ENCODE measurements at regions not wholly inside any gene's neighbourhood (a gene's known extent, or its start where the extent isn't known, plus 50 kb on each side); places are given as distances from the start of the nearest gene placed in this dataset.

DNA sequence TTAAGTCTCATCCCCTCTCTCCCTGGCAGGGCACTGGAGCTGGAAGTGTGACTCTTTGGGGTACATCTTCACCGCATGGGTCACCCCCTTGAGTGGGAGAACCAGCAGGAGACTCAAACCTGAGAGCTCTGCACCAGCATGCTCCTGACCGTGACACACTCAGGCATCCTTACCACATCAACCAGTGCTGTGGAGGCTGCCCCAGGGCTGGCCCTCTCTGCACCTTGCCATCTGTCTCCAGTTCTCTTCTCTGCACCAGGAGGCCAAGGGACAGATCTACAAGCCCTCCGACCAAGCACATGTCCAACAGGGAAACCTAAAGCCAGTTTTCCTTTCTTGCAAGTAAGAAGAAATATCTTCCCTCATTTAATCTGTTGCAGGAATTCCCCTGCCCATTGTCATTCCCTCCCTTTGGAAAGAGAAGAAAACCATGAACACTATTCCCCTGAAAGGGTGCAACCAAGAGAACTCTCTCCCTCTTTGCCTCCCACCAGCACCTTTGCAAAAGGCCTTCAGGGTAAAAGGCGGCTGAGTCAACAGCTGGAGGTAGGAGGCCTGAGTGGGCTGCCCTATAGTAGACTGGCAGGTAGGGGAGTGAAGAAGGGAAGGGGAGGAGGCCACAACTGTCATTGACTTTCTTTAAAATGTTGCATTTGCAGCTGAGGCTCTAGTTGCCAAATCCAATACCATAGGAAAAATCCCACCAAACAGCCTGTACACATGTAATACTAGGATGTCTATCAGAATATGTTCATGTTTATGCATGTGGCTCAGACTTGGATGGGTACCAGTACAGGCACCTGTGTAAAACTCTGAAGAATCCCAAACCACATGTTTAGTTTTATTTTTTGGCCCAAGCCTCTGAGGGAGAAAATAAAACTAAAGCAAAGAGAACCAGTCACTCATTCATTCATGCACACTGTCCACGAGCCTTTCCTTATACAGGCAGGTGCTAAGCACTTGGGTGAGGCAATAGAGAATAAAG lies 117.0 kb downstream of the WT1 start:
- TF ChIP-seq, protein P1, sequence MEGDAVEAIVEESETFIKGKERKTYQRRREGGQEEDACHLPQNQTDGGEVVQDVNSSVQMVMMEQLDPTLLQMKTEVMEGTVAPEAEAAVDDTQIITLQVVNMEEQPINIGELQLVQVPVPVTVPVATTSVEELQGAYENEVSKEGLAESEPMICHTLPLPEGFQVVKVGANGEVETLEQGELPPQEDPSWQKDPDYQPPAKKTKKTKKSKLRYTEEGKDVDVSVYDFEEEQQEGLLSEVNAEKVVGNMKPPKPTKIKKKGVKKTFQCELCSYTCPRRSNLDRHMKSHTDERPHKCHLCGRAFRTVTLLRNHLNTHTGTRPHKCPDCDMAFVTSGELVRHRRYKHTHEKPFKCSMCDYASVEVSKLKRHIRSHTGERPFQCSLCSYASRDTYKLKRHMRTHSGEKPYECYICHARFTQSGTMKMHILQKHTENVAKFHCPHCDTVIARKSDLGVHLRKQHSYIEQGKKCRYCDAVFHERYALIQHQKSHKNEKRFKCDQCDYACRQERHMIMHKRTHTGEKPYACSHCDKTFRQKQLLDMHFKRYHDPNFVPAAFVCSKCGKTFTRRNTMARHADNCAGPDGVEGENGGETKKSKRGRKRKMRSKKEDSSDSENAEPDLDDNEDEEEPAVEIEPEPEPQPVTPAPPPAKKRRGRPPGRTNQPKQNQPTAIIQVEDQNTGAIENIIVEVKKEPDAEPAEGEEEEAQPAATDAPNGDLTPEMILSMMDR (IDR thresholded peaks at IDR 0.05): no peak
- no peak for TF ChIP-seq POLR2A (IDR thresholded peaks at IDR 0.05)

Data from tibial nerve (tissue), 3 donors.